ENCODE measurements at regions not wholly inside any gene's neighbourhood (a gene's known extent, or its start where the extent isn't known, plus 50 kb on each side); places are given as distances from the start of the nearest gene placed in this dataset.
"Not testable (repeated sequence)": the region's sequence is repeated elsewhere in the genome, so short reads cannot be mapped to it uniquely, and the experiment has no call there.

DNA sequence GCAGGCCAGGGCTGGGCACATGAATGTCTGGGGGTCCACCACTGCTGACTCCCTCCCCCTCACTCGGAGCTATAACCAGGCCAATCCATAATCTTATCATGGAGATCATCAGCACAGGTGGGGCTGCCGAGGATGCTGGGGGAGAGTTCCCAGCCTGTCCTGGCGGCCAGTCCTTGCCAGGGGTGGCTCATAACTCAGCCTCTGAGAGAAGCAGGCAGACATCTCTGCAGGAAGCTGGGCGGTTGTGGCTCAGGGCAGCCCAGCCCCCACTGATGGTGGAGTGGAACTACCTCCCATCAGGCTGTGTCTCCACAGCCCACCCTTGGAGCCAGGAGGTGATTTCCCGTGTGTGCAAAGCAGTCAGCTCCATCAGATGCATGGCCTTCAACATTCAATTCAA is 109.4 kb upstream of the ZNF92 start:
- TF ChIP-seq, protein P1, sequence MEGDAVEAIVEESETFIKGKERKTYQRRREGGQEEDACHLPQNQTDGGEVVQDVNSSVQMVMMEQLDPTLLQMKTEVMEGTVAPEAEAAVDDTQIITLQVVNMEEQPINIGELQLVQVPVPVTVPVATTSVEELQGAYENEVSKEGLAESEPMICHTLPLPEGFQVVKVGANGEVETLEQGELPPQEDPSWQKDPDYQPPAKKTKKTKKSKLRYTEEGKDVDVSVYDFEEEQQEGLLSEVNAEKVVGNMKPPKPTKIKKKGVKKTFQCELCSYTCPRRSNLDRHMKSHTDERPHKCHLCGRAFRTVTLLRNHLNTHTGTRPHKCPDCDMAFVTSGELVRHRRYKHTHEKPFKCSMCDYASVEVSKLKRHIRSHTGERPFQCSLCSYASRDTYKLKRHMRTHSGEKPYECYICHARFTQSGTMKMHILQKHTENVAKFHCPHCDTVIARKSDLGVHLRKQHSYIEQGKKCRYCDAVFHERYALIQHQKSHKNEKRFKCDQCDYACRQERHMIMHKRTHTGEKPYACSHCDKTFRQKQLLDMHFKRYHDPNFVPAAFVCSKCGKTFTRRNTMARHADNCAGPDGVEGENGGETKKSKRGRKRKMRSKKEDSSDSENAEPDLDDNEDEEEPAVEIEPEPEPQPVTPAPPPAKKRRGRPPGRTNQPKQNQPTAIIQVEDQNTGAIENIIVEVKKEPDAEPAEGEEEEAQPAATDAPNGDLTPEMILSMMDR (IDR thresholded peaks at IDR 0.05; ENCODE audit: borderline replicate concordance), result no peak
- no peak for DNase-seq
- intact Hi-C loops (cut with micrococcal nuclease), result no loop called here

DNA sequence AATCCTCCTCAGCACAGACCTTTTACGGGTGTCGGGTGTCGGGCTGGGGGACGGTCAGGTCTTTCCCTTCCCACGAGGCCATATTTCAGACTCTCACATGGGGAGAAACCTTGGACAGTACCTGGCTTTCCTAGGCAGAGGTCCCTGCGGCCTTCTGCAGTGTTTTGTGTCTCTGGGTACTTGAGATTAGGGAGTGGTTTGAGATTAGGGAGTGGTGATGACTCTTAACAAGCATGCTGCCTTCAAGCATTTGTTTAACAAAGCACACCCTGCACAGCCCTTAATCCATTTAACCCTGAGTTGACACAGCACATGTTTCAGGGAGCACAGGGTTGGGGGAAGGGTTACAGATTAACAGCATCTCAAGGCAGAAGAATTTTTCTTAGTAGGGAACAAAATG is 113.0 kb upstream of the ZNF92 start:
- H3K4me1 ChIP-seq; H3K4me3 ChIP-seq; DNase-seq; H3K36me3 ChIP-seq; intact Hi-C loops (cut with micrococcal nuclease); H3K9me3 ChIP-seq (replicated peaks); H3K27ac ChIP-seq (replicated peaks): not testable (repeated sequence)
- peaks cover 19% of the 10 kb centered on the region for H3K27me3 ChIP-seq (ENCODE audit: low read depth)

More for the DNA sequence above, 109.4 kb upstream of the ZNF92 start:
- Histone ChIP-seq H3K36me3 (no peaks in the 10 kb centered on the region), H3K9me3 (replicated peaks) (no peaks in the 10 kb centered on the region), H3K4me1 (peaks cover 3% of the 10 kb centered on the region), H3K27ac (replicated peaks) (no peak overlapping the region), H3K27me3 (ENCODE audit: low read depth) (peaks cover 36% of the 10 kb centered on the region), H3K4me3 (no peak overlapping the region)

DNA sequence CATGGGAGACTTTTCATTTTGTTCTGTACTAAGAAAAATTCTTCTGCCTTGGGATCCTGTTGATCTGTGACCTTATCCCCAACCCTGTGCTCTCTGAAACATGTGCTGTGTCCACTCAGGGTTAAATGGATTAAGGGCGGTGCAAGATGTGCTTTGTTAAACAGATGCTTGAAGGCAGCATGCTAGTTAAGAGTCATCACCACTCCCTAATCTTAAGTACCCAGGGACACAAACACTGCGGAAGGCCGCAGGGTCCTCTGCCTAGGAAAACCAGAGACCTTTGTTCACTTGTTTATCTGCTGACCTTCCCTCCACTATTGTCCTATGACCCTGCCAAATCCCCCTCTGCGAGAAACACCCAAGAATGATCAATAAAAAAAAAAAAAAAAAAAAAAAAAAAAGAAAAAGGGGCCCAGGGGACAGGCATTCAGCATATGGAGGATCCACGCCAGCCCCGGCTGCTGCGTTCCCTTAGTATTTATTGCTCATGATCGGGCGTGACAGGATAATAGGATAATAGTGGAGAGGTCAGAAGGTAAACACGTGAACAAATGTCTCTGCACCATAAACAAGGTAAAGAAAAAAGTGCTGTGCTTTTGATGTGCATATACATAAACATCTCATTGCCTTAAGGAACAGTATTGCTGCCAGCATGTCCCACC is 113.7 kb upstream of the ZNF92 start:
- H3K4me1 ChIP-seq; DNase-seq; H3K4me3 ChIP-seq; intact Hi-C loops (cut with micrococcal nuclease); H3K27ac ChIP-seq (replicated peaks); H3K36me3 ChIP-seq; H3K9me3 ChIP-seq (replicated peaks): not testable (repeated sequence)
- peaks cover 19% of the 10 kb centered on the region for H3K27me3 ChIP-seq (ENCODE audit: low read depth)

DNA sequence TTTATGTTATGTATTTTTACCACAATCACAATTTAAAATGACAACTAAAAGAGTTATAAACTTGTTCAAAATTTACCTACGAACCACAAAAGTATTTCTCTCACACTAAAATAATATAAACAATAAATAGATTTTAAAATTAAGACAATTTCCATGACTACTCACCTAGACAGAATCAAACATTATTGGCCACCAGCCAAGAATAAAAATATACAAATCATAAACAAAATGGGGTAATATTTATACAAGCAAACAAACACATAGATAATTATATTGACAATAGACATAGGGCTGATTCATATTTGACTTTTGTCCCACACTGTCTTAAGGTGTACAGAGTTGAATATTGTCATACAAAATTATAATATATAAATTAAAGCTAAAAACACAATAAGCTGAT is 119.6 kb upstream of the ZNF92 start:
- DNase-seq, result no peak
- H3K27ac ChIP-seq (replicated peaks), result no peak overlapping the region
- H3K27me3 ChIP-seq (ENCODE audit: low read depth), result peaks cover 5% of the 10 kb centered on the region
- H3K9me3 ChIP-seq (replicated peaks), result no peaks in the 10 kb centered on the region
- TF ChIP-seq, protein P1 (IDR thresholded peaks at IDR 0.05; ENCODE audit: borderline replicate concordance), result no peak
- H3K4me3 ChIP-seq, result no peak overlapping the region
- intact Hi-C loops (cut with micrococcal nuclease), result no loop called here
- H3K36me3 ChIP-seq, result no peaks in the 10 kb centered on the region
- peaks cover 12% of the 10 kb centered on the region for H3K4me1 ChIP-seq

DNA sequence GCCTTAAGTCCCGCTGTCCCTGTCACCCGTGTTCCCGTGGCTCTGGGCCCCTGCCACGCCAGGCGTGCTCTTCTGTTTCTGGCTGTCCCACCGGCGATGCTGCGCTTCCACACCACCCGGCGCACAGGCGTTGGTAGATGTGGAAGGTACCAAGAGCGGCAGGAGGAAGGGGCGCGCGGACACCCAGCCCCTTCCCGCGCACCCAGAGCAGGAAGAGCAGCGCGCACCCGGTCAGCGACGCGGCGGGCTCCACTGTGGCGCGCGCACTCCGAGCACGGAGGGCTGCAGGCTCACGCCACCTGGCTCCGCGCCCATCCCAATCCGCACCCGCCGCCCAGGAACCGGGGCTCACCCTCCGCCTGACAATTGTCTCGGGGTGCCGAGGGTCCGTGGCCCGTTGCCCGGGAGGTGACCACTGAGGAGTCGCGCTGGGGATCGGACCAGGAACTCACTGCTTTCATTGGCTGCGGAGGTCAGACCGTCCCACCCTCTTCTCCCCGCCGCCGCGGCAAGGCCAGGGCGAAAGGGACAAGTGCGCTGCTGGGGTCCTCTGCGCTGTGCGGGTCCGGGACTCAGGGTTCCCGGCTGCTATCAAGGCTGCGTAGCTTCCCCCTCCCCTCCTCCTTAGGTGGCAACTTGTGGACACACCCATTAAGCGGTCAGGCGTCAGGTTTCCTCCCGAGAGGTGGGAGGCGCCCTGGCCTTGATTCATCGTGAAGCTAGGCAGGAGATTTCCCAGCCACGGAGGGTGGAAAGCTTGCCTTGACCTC is 121.6 kb upstream of the ZNF92 start:
- no peaks in the 10 kb centered on the region for H3K9me3 ChIP-seq (replicated peaks)
- H3K4me1 ChIP-seq, result peaks cover 12% of the 10 kb centered on the region
- no peaks in the 10 kb centered on the region for H3K36me3 ChIP-seq
- intact Hi-C loops (cut with micrococcal nuclease), result no loop called here
- H3K27ac ChIP-seq (replicated peaks), result peak overlapping the region; percentile 13
- H3K27me3 ChIP-seq (ENCODE audit: low read depth), result peaks cover 5% of the 10 kb centered on the region
- H3K4me3 ChIP-seq, result peak overlapping the region; percentile 84
- peak; percentile 35 for DNase-seq
- TF ChIP-seq, protein P1 (IDR thresholded peaks at IDR 0.05; ENCODE audit: borderline replicate concordance), result no peak

DNA sequence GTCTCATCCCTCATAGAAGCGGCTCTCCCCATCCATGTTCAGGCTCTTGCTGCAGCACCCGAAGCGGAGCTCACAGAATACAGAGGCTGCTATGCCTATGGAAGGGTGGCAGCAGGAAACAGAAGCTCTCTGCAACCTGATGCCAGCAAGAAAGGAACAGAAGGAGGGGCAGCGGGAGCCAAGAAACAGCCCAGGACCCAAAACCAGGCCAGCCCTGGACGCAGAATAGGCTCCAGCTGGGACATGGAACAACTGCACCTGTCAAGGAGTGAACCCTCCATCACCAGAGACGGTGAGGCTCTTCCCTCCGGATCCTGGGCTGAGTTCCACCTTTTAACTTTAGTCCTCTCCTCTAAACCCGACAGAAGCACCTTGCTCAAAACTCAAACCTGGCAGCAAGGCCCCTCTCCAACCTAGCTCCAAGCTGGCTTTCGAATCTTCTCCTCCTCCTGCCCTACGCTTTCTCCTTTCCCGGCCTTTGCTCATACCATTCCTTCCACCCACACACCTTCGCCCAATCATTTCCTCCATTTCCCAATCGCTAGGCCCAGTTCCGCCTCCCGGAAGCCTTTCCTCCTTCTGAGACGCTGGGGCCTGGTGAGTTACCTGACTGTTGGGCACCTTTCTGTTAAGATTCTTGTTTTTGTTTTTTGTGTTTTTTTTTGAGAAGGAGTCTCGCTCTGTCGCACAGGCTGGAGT is 122.8 kb upstream of the ZNF92 start:
- DNase-seq, result no peak

More for the DNA sequence above, 122.8 kb upstream of the ZNF92 start:
- Histone ChIP-seq H3K4me1 (peaks cover 12% of the 10 kb centered on the region), H3K36me3 (no peaks in the 10 kb centered on the region), H3K27ac (replicated peaks) (no peak overlapping the region), H3K9me3 (replicated peaks) (no peaks in the 10 kb centered on the region), H3K27me3 (ENCODE audit: low read depth) (peaks cover 5% of the 10 kb centered on the region), H3K4me3 (no peak overlapping the region)
- intact Hi-C loops (cut with micrococcal nuclease), result no loop called here
- TF ChIP-seq, protein P1 (IDR thresholded peaks at IDR 0.05; ENCODE audit: borderline replicate concordance), result no peak
